Activated gamma-delta T cell treated with Interleukin-2 at 50 U/mL for 16 hours (primary cell): ENCODE measurements at regions not wholly inside any gene's neighbourhood (a gene's known extent, or its start where the extent isn't known, plus 50 kb on each side); places are given as distances from the start of the nearest gene placed in this dataset.
"Not testable (repeated sequence)": the region's sequence is repeated elsewhere in the genome, so short reads cannot be mapped to it uniquely, and the experiment has no call there.

Experiments
- DNase-seq: peaks from one replicate; pipeline ENCODE4 v3.0.0-alpha.2; 2020

DNA sequence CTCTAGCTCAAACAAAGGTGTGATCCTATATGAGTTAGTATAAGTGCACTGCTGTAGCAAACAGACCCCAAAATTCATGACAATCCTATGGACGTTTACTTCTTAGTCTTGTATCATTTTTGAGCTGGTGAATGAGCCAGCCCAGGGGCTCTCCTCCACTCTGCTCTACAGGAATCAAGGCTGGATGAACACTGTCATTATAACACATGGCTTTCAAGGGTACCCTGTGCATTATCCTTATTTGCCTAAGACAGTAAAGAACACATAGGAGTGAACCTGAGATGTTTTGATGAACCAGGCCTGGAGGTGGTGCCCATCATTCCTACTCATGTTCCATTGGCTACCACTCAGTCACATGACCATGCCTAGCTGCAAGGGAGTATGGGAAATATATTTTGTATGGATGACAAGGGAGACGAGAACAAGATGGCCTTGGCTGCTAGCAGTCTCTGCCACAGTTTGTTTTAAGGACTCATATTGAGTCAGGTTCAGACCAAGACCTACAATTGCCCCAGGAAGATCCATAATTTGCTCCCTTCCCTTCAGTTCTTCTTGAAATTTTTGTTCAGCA is 107.4 kb upstream of the HES1 start:
- DNase-seq, result no peak

DNA sequence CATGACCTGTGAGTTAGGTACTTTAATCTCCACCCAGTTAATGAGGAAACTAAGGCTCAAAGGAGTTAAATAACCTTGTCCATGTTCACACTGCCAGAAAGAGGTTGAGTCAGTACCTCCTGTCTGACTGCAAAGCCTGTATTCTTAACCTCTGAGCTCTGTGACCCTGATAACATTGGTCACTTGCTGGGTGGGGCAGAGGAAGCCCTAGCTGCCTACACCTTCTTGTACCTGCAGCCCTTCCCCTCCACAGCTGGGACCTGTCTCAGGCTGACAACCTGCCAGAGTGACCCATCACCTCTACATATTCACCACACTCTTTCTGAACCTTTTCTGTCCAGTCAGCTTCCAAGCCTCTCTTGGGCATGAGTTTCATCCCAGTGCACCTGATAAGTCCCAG is 106.1 kb upstream of the HES1 start:
- DNase-seq, result no peak

DNA sequence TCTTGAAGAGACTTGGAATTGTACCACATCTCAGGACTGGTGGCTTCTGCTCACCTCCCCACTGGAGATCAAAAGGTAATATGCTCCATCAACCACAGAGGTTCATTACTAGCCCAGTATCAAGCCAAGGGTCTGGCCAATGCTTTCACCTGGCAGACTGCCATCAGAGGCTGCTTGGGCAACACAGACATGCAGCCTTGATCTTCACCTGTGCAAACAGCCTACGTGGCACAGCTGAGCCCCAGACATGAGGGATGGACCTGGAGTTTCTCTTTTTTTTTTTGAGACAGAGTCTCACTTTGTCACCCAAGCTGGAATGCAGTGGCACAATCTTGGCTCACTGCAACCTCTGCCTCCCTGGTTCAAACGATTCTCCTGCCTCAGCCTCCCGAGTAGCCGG is 105.6 kb upstream of the HES1 start:
- no peak for DNase-seq

DNA sequence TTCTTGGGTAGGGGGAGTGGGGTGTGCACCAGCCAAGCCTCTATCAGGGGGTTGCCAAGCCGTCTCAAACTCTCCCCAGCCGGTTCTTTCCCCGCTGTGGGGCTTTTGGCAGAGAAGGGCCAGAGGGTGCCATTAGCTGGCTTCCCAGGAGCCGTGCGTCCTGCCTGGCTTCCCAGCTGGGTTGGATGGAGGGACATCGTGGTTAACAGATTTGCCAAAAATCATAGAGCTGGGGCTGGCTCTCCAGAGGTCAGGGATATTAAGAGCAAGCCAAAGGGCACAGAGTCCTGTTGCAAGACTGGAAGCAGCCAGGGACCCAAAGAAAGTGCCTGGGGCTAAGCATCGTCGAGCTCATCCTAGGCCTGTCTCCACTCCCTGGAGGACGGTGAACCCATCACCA is 104.6 kb upstream of the HES1 start:
- no peak for DNase-seq

DNA sequence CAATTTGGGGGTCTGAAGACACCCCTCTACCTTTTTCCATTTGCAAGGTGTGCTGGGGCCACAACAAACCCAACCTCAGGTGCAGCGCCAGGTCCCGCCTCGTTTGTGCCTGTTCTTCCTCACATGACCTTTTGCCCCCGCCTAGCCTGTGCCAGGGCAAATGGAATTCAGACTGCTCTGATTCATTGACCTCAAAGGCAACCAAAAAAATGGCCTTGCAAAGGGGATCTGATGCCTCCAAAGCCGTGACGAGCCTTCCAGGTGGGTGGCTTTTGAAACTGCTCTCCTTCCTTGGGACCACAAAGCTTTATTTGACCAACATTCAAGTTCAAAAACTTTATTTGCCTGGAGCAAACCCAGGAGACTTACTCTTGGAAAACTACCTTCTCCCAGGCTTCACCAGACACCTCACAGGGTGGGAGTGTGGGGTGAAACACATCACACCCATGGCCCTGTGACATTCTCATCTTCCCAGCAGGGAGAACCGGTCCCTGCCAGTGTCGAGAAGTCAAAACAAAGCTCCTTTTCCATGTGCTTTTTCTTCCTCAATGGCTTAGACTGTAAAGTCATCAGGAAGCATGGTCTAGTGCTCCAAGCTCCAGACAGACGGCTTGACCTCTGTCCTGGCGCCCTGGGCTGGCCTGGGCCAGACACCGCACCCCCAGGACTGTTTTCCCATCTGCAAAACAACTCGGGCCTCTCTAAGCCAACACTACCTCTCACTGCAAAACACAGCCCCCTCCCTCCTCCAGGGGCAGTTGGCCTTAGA is 103.9 kb upstream of the HES1 start:
- DNase-seq, result no peak

DNA sequence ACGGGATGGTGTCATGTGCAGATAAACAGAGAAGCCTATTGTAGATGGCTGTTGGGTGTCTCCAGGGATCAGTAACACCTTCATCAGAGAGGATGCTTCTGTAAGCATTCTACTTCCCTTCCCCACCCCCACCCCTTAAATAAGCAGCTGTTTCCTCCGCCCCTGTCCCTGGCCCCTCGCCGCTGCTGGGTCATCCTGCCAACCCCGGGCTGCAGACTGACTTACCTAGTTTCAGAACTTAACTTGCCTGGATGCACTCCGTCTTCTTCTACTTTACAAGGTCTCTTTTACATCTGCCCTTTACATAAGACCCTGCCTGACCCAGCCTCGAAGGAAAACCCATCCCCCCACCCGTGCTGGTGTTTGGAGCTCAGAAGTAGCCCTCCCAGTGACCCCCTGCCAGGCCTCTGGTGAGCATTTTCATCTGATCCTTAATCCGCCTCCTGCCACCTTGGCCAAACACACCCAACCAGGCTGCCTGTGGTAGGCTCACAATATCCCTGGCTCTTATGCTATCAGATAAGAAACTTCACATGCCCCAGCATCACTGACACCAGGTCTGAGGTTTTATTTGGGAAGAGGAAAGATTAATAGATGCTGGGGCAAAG is 103.0 kb upstream of the HES1 start:
- no peak for DNase-seq

DNA sequence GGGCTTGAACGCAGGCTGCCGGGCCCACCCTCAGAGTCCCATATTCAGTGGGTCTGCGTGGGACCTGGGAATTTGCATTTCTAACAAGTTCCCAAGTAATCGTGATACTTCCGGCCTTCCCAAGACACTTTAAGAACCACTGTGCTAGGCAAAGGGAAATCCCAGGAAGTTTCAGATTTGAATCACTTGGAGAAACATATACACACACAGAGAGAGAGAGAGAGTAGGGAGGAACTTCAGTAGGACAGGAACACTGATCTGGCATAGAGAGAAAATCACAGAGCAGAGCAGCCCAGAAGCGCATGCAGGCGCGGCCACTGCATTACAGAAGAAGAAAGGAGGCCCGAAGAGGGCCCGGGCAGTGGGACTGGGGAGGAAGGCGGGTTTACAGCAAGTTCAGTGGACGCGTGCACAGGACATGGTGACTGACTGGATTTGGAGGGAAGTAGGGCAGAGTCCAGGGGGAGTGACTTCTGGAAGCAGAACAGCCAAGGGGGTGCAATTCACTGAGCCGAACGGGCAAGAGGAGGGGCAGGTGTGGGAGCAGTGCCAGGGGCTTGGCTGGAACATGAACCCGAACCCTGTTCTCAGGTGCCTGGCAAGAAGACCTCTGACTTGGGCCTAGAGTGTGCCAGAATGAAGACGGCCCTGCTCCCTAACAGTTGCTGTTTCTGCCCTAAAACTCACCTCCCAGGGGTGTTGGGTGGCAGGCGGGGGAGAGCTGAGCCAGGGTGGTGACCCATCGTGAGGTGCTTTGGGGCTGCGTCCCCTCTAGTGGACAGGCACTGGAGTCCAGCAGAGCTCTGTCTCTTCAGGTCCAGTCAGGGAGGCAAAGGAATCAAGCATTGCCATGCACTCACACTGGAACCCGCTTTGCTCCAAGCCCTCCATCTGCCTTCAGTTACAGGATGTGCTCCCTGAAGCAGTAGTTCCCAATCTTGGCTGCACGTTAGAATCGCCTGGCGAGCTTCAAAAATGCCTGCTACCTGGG is 101.3 kb upstream of the HES1 start:
- no peak for DNase-seq

GRCh38 chr3:194035406-194036138 is 100.4 kb upstream of the HES1 start:
- no peak for DNase-seq

GRCh38 chr3:194036842-194037241 is 99.1 kb upstream of the HES1 start:
- DNase-seq, result no peak

DNA sequence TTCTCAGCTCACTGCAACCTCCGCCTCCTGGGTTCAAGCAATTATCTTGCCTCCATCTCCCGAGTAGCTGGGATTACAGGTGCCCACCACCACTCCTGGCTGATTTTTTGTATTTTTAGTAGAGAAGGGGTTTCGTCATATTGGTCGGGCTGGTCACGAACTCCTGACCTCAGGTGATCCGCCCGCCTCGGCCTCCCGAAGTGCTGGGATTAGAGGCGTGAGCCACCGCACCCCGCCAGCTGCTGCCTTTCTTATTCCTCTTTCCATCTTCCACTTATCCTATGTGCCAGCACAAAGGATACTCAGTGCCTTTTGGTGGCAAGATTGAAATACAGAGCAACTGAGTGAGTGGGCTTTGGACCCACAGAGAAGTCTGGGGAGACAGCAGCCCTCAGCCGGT is 97.6 kb upstream of the HES1 start:
- DNase-seq, result not testable (repeated sequence)

- DNase-seq, result no peak
Observed at GRCh38 chr3:194038960-194039359, 97.0 kb upstream of the HES1 start.

DNA sequence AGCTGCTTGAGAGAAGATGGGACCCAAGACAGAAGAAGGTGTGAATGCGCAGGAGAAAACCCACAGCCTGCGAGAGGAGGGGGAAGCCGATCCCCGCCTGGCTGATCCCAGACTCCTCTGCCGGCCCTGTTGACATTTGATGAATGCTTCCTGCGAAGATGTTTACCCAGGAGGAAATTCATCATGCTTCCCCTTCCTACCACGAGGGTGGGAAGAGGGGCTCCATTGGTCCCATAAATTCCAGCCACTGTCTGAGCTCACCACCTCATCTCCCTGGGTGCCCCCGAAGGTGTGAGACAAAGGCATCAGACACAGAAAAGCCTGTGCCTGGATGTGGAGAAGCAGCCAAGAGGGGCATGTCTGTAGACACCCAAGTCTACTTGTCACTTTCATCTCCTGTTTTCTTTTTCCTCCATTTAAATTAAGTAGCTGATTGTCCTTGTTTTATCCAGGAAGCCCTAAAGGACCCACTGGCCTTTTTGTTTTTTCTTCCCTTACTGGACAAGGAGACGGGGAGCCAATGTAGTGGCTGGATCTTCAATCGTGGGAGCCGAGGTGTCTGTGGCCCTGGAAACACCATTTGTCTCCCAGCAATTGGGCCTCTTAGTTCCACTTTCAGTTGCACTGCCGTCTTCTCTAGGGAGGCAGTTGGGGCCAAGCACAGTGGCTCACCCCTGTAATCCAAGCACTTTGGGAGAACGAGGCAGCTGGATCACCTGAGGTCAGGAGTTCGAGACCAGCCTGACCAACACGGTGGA is 95.3 kb upstream of the HES1 start:
- DNase-seq, result no peak

GRCh38 chr3:194042927-194043326 is 93.0 kb upstream of the HES1 start:
- no peak for DNase-seq

- no peak for DNase-seq
Observed at GRCh38 chr3:194043516-194043915, 92.4 kb upstream of the HES1 start.

DNA sequence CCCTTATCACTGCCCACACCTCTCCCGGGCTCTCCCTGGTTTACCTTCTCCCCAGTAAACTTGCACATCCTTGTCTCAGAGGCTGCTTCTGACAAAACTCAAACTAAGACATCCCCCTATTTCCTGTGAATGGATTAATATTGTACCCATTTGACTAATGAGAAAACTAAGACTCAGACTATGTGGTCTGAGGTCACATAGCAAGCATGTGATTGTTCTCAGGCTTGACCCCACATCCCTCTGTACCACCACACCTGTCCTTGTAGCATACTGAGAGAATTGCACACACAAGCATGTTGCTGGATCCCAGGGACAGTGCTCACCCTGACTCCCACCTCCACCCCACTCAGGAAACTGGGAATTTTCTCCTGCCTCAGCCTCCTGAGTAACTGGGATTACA is 90.7 kb upstream of the HES1 start:
- no peak for DNase-seq

- no peak for DNase-seq
Observed at GRCh38 chr3:194045919-194046318, 90.0 kb upstream of the HES1 start.

- DNase-seq, result no peak
Observed at GRCh38 chr3:194046531-194046930, 89.4 kb upstream of the HES1 start.

GRCh38 chr3:194046995-194047645 is 88.8 kb upstream of the HES1 start:
- DNase-seq, result no peak

DNA sequence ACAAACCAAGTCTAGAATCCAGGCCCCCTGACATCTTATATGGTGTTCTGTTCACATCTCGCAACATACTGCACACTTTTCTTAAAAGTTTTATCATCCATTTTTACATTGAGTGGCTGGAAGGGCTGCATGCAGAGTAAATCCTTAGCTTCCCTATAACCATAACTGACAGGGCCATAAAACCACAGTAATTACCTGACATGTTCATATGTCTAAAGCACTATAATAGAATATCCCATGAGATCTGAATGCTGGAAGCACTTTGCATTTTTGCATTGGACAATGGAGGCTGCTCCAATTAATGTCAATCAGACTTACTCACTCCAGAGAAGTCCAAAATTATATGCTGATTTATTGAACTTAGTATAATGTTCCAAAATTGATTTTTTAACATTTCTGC is 86.6 kb upstream of the HES1 start:
- DNase-seq, result no peak

GRCh38 chr3:194050782-194051320 is 85.1 kb upstream of the HES1 start:
- no peak for DNase-seq
